ENCODE measurements at regions not wholly inside any gene's neighbourhood (a gene's known extent, or its start where the extent isn't known, plus 50 kb on each side); places are given as distances from the start of the nearest gene placed in this dataset.

DNA sequence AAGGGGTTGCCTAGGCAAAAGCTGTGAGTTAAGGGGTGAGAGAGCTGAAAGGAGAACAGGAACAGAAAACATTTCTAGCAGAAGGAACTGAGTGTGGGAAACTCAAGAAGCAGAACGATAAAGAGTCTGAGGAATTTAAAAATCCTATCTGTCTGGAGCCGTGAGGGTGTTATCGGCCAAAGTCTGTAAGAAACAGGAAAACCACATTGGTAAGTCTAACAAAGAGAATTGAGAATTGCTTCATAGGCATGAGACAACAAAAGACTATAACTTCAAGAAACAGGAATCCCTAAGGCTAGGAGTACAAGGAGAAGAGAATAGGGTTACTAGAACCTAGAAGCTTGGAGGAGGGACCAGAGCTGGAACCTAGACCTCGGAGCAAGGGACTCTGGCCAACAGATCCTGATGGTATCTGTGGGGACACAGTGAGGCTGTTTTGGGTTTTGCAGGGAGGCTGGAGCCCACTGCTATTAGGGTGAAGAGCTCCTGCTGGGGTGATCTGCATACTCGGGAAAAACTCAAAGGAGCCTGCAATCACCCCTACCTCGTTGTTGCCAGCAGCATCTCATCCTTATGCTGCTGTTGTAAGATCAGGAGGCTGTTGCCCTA, 175.6 kb downstream of the FBXO8 start:
- CTCF ChIA-PET = interaction anchor here (2.4 kb wide), 1 partner anchor 12 kb away, joined by 10 read pairs; no protein-coding TSS in a partner anchor
- TF ChIP-seq, protein P1, sequence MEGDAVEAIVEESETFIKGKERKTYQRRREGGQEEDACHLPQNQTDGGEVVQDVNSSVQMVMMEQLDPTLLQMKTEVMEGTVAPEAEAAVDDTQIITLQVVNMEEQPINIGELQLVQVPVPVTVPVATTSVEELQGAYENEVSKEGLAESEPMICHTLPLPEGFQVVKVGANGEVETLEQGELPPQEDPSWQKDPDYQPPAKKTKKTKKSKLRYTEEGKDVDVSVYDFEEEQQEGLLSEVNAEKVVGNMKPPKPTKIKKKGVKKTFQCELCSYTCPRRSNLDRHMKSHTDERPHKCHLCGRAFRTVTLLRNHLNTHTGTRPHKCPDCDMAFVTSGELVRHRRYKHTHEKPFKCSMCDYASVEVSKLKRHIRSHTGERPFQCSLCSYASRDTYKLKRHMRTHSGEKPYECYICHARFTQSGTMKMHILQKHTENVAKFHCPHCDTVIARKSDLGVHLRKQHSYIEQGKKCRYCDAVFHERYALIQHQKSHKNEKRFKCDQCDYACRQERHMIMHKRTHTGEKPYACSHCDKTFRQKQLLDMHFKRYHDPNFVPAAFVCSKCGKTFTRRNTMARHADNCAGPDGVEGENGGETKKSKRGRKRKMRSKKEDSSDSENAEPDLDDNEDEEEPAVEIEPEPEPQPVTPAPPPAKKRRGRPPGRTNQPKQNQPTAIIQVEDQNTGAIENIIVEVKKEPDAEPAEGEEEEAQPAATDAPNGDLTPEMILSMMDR (IDR thresholded peaks at IDR 0.05; ENCODE audit: insufficient read depth, low read length, missing control alignments) = no peak
- POLR2A ChIA-PET = no interaction called here
- H3K4me3 ChIP-seq (ENCODE audit: low read depth, low read length) = no peak overlapping the region
- no peak for DNase-seq (ENCODE audit: low read depth, low spot score)

DNA sequence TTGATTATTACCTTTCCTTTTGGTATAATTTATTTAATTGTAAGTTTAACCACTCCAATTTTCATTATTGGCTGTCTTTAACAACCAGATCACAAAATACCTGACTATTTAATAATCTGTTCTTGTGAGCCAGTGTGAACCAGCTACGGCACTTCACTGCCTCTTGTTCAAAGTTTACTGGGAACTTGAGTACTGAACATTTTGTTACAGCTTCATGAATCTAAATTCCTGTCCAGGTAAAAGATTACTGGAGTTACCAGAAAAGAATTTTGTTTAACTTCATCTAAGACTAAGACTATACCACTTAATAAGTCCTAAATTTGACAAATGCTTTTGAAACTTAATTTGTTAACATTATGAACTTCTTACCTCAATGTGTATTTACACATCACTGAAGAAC, 178.3 kb downstream of the FBXO8 start:
- no peak overlapping the region for H3K4me3 ChIP-seq (ENCODE audit: low read depth, low read length)
- DNase-seq (ENCODE audit: low read depth, low spot score) = no peak
- ChIA-PET CTCF (interaction anchor here (1.5 kb wide), 1 partner anchor 15 kb away, joined by 5 read pairs; no protein-coding TSS in a partner anchor), POLR2A (no interaction called here)
- TF ChIP-seq, protein P1 (IDR thresholded peaks at IDR 0.05; ENCODE audit: insufficient read depth, low read length, missing control alignments) = no peak

DNA sequence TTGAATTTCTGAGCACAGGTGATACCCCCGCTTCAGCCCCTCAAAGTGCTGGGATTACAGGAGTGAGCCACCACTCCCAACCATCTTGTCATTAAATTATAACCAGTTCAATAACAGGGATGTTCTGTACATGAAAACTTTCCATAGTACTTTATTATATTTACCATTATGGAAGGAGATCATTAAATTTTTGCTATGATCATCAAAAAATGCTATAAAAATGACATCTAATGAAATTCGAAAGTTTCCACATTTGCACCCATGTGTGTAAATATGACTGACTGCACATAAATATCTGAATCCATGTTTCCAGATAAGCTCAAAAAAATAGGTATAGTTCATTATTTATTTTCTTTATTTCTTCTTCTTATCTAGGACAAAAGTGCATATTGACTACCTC, 182.6 kb downstream of the FBXO8 start:
- ChIA-PET CTCF (no interaction called here), POLR2A (no interaction called here)
- no peak for DNase-seq (ENCODE audit: low read depth, low spot score)
- TF ChIP-seq, protein P1 (IDR thresholded peaks at IDR 0.05; ENCODE audit: insufficient read depth, low read length, missing control alignments) = no peak
- no peak overlapping the region for H3K4me3 ChIP-seq (ENCODE audit: low read depth, low read length)

DNA sequence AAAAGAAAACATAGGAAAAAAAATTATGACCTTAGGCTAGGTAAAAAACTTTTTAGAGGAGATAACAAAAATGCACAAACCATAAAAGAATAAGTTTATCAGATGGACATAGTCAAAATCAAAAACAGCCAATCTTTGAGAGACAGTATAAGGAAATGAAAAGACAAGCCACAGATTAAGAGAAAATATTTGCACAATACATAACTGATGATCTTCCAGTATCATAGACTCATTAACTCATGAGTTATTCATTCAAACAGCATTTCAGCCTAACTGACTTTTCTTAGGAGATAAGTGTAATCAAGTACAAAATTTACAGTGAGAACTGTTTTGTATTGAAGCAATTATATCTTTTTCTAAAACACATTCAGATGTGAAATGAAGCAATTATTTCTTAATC, 183.8 kb downstream of the FBXO8 start:
- DNase-seq (ENCODE audit: low read depth, low spot score) = no peak
- H3K4me3 ChIP-seq (ENCODE audit: low read depth, low read length) = no peak overlapping the region
- TF ChIP-seq, protein P1 (IDR thresholded peaks at IDR 0.05; ENCODE audit: insufficient read depth, low read length, missing control alignments) = no peak
- CTCF ChIA-PET = no interaction called here
- POLR2A ChIA-PET = no interaction called here

DNA sequence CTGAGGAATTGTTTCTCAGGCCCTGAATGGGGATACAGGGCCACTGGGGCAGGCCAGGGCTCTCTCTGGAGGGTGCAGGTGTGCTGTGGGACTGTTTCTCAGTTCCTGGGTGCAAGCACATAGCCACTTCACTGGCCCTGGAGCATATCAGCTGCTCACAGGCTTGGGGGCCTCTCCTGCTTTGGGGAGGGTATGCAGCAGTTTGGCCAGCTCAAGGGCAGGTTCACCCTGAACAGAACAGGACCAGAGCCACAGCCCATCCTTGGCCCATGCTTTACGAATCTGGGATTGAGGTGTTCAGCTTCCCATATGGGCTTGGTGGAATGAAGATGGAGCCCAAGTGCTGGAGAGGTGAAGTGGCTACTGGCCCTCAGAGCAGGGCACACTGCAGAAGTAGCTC, 186.5 kb downstream of the FBXO8 start:
- H3K4me3 ChIP-seq (ENCODE audit: low read depth, low read length) = no peak overlapping the region
- DNase-seq (ENCODE audit: low read depth, low spot score) = no peak
- ChIA-PET POLR2A (no interaction called here), CTCF (no interaction called here)
- TF ChIP-seq, protein P1 (IDR thresholded peaks at IDR 0.05; ENCODE audit: insufficient read depth, low read length, missing control alignments) = no peak

DNA sequence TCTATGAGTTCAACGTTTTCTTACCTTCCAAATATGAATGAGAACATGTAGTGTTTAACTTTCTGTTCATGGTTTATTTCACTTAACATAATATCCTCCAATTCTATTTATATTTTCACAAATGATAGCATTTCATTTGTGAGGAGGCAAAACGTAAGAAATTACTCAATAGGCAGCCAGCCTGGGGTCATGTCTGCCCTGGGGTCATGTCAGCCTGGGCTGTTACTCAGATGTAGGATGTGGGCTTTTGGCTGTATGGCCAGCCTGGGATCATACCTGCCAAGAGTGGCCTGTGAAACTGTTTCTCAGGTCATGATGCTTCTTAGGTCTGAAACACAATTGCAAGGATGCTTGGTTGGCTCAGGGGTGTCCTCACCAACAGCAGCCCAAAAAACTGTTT, 187.0 kb downstream of the FBXO8 start:
- ChIA-PET CTCF (interaction anchor here (1.2 kb wide), 1 partner anchor 22 kb away, joined by 3 read pairs; no protein-coding TSS in a partner anchor), POLR2A (no interaction called here)
- TF ChIP-seq, protein P1 (IDR thresholded peaks at IDR 0.05; ENCODE audit: insufficient read depth, low read length, missing control alignments) = no peak

More for the DNA sequence above, 187.0 kb downstream of the FBXO8 start:
- H3K4me3 ChIP-seq (ENCODE audit: low read depth, low read length) = no peak overlapping the region
- DNase-seq (ENCODE audit: low read depth, low spot score) = no peak

Data from AG04449 (cell line).